IMR-90 (cell line): ENCODE measurements at regions not wholly inside any gene's neighbourhood (a gene's known extent, or its start where the extent isn't known, plus 50 kb on each side); places are given as distances from the start of the nearest gene placed in this dataset.
A peak's percentile ranks its signal among the peaks of the same experiment; 100 is the strongest.

Experiments used
- ATAC-seq: fragments of 200-7000 bp; cut with Tn5 transposase; 2 replicates; pipeline ENCODE4 v1.9.1; 2020; ENCODE audit warnings: low read depth, mild to moderate bottlenecking, moderate library complexity
- BruUV-seq: library from RNA; stranded (reverse); fragments of 400-500 nt; replicated peaks from 2 replicates; lab custom pipeline; 2021; lab: Mats Ljungman, UMichigan
- CTCF ChIA-PET: fragments of 300-600 bp; formaldehyde crosslinking; extraction: SDS; loops from one replicate; lab custom pipeline; 2021; ENCODE audit warnings: antibody characterized with exemption; lab: Yijun Ruan, JAX
- POLR2A ChIA-PET: fragments of 300-600 bp; sonication (Branson Sonifier 250); formaldehyde crosslinking; loops from one replicate; lab custom pipeline; 2022; ENCODE audit warnings: antibody characterized with exemption; ENCODE audit not compliant: unreplicated experiment; lab: Charles Lee
- DNase-seq: peaks from one replicate; pipeline ENCODE4 v3.0.0; 2013
- H2AFZ ChIP-seq: replicated peaks from 2 replicates; pipeline ENCODE3; 2013; ENCODE audit warnings: low read length, mild to moderate bottlenecking; ENCODE audit not compliant: poor library complexity
- H2AK5ac ChIP-seq: 2 replicates; pipeline ENCODE4 v1.6.1; 2013; ENCODE audit warnings: low read depth, low read length, inconsistent platforms
- H2AK9ac ChIP-seq: replicated peaks from 2 replicates; pipeline ENCODE3; 2013; ENCODE audit warnings: mild to moderate bottlenecking, low read depth, low read length, moderate library complexity; ENCODE audit not compliant: poor library complexity
- H2BK120ac ChIP-seq: 2 replicates; pipeline ENCODE4 v1.6.1; 2013; ENCODE audit warnings: low read depth, low read length, inconsistent platforms
- H2BK15ac ChIP-seq: 3 replicates; pipeline ENCODE4 v1.6.1; 2013; ENCODE audit warnings: low read depth, low read length, inconsistent platforms
- H2BK20ac ChIP-seq: 2 replicates; pipeline ENCODE4 v1.6.1; 2013; ENCODE audit warnings: low read depth, mild to moderate bottlenecking, inconsistent platforms, low read length, moderate library complexity
- H2BK5ac ChIP-seq: 2 replicates; pipeline ENCODE4 v1.6.1; 2013; ENCODE audit warnings: mild to moderate bottlenecking, low read depth, low read length, inconsistent platforms; ENCODE audit not compliant: poor library complexity, severe bottlenecking
- H3K14ac ChIP-seq: replicated peaks from 2 replicates; pipeline ENCODE4 v1.6.1; 2013; ENCODE audit warnings: low read depth, low read length, inconsistent platforms
- H3K18ac ChIP-seq: 2 replicates; pipeline ENCODE4 v1.6.1; 2013; ENCODE audit warnings: low read depth, low read length, control low read depth
- H3K23ac ChIP-seq: 2 replicates; pipeline ENCODE4 v1.6.1; 2013; ENCODE audit warnings: low read depth, low read length, inconsistent platforms
- H3K27ac ChIP-seq: 2 replicates; pipeline ENCODE4 v1.5.1; 2013; ENCODE audit warnings: mild to moderate bottlenecking, control low read depth, low read length; ENCODE audit not compliant: insufficient read depth
- H3K27me3 ChIP-seq: 2 replicates; pipeline ENCODE4 v1.6.1; 2013; ENCODE audit warnings: low read length; ENCODE audit not compliant: control insufficient read depth, insufficient read depth
- H3K36me3 ChIP-seq: 2 replicates; pipeline ENCODE4 v1.6.1; 2013; ENCODE audit warnings: low read length, mixed read lengths; ENCODE audit not compliant: control insufficient read depth, insufficient read depth
- H3K4ac ChIP-seq: 2 replicates; pipeline ENCODE4 v1.6.1; 2013; ENCODE audit warnings: low read depth, low read length, inconsistent platforms
- H3K4me1 ChIP-seq: 2 replicates; pipeline ENCODE4 v1.6.1; 2013; ENCODE audit warnings: low read length, mixed read lengths; ENCODE audit not compliant: control insufficient read depth, insufficient read depth
- H3K4me2 ChIP-seq: 2 replicates; pipeline ENCODE4 v1.6.1; 2013; ENCODE audit warnings: low read depth, mild to moderate bottlenecking, control low read depth, low read length, moderate library complexity
- H3K4me3 ChIP-seq: 2 replicates; pipeline ENCODE4 v1.5.1; 2013; ENCODE audit warnings: low read depth, mild to moderate bottlenecking, control low read depth, low read length, moderate library complexity; ENCODE audit not compliant: insufficient read depth
- H3K56ac ChIP-seq: 2 replicates; pipeline ENCODE4 v1.6.1; 2013; ENCODE audit warnings: low read length, inconsistent platforms; ENCODE audit not compliant: insufficient read depth; ENCODE audit errors: extremely low read depth
- H3K79me1 ChIP-seq, 2 experiments: 2 replicates each; pipeline ENCODE4 v1.6.1; 2013; ENCODE audit warnings: low read length in 2 of 2, inconsistent platforms in 1 of 2, low read depth in 1 of 2
- H3K9ac ChIP-seq: 2 replicates; pipeline ENCODE4 v1.6.1; 2013; ENCODE audit warnings: low read depth, low read length, control low read depth
- H3K9me1 ChIP-seq: 2 replicates; pipeline ENCODE4 v1.6.1; 2013; ENCODE audit warnings: low read length, inconsistent platforms; ENCODE audit not compliant: insufficient read depth
- H3K9me3 ChIP-seq: 2 replicates; pipeline ENCODE4 v1.6.1; 2013; ENCODE audit warnings: low read length; ENCODE audit not compliant: control insufficient read depth, insufficient read depth
- H4K20me1 ChIP-seq: 2 replicates; pipeline ENCODE4 v1.6.1; 2013; ENCODE audit warnings: low read length, inconsistent platforms; ENCODE audit not compliant: insufficient read depth
- H4K5ac ChIP-seq: 2 replicates; pipeline ENCODE4 v1.6.1; 2013; ENCODE audit warnings: mild to moderate bottlenecking, low read depth, low read length, control low read depth
- H4K8ac ChIP-seq, 2 experiments: 2 replicates each; pipeline ENCODE4 v1.6.1; 2013; ENCODE audit warnings: low read depth in 2 of 2, low read length in 2 of 2, control low read depth in 1 of 2, inconsistent platforms in 1 of 2
- H4K91ac ChIP-seq: 2 replicates; pipeline ENCODE4 v1.6.1; 2013; ENCODE audit warnings: low read depth, low read length, inconsistent platforms; ENCODE audit not compliant: insufficient read depth
- FOS ChIP-seq: fragments of 150-350 bp; IDR thresholded peaks from 2 replicates; pipeline ENCODE4 v1.6.1; 2016; ENCODE audit warnings: low read depth, low read length
- MXI1 ChIP-seq: IDR thresholded peaks from 2 replicates; pipeline ENCODE4 v1.6.1; 2012; ENCODE audit warnings: low read depth, mild to moderate bottlenecking, low read length, moderate library complexity, borderline replicate concordance
- RAD21 ChIP-seq: IDR thresholded peaks from 2 replicates; pipeline ENCODE4 v1.6.1; 2012; ENCODE audit warnings: low read length, improper control_type of control experiment
- USF2 ChIP-seq: fragments of 150-350 bp; IDR thresholded peaks from 2 replicates; pipeline ENCODE4 v1.6.1; 2017; ENCODE audit warnings: mild to moderate bottlenecking, antibody characterized with exemption, low read length, low read depth
- WGBS, 2 experiments: methylation state at CpG; one replicate each; pipeline versions ENCODE4 v1.1.5 to v1.1.7; 2013; ENCODE audit warnings: missing lambda C conversion rate in 2 of 2; ENCODE audit not compliant: insufficient read length in 1 of 2; ENCODE audit errors: extremely low coverage in 2 of 2; 5-methylcytosine and 5-hydroxymethylcytosine counted together
- dilution Hi-C: fragments of 300-500 bp; cut with HindIII; formaldehyde crosslinking; loops from one replicate; pipeline ENCODE4 v1.14.3; 2018; ENCODE audit warnings: low sequenced_read_pairs; ENCODE audit not compliant: unreplicated experiment
- in situ Hi-C: fragments of 300-500 bp; cut with MboI; formaldehyde crosslinking; loops from 3 replicates; pipeline ENCODE4 v1.14.3; 2019; ENCODE audit warnings: low sequenced_read_pairs, inconsistent platforms, mixed read lengths
- intact Hi-C: fragments of 100-400 bp; cut with micrococcal nuclease; formaldehyde crosslinking; loops from 2 replicates; pipeline ENCODE4 v1.10.0; 2022

GRCh38 chr14:37669242-37669641, 73.8 kb downstream of the TTC6 start:
- ATAC-seq (peak; percentile 28), DNase-seq (no peak)
- intact Hi-C loops (no loop called here), in situ Hi-C loops (no loop called here), dilution Hi-C loops (no loop called here)
- TF ChIP-seq MXI1 (no peak), USF2 (no peak), RAD21 (no peak), FOS (no peak)
- no peak overlapping the region for H2AK9ac ChIP-seq
- H3K56ac ChIP-seq: no peak overlapping the region
- H3K14ac ChIP-seq: peak overlapping the region; percentile 90
- ChIA-PET POLR2A (no interaction called here), CTCF (no interaction called here)
- no peaks in the 10 kb centered on the region for H3K79me1 ChIP-seq
- peak overlapping the region; percentile 95 for H2BK120ac ChIP-seq
- peak overlapping the region; percentile 70 for H3K27ac ChIP-seq
- no peaks in the 10 kb centered on the region for H3K36me3 ChIP-seq
- no peaks in the 10 kb centered on the region for H4K20me1 ChIP-seq
- H3K4me3 ChIP-seq: no peak overlapping the region
- H2AFZ ChIP-seq: no peak overlapping the region
- peak overlapping the region; percentile 89; the same call in 1 of the 2 replicates for H2AK5ac ChIP-seq
- H3K4me2 ChIP-seq: no peak overlapping the region; the same call in 1 of the 2 replicates
- no peak overlapping the region for H3K9ac ChIP-seq
- peaks cover 3% of the 10 kb centered on the region; the same call in 1 of the 2 replicates for H3K9me1 ChIP-seq
- H4K91ac ChIP-seq: peak overlapping the region; percentile 90
- H3K4ac ChIP-seq: peak overlapping the region; percentile 95
- peak overlapping the region; percentile 16; the same call in 1 of the 2 replicates for H4K5ac ChIP-seq
- H2BK15ac ChIP-seq: peak overlapping the region; percentile 84; the same call in 2 of the 3 replicates
- no peaks in the 10 kb centered on the region for H3K9me3 ChIP-seq
- WGBS, 2 experiments: no CpG with 5 or more reads among the region's 3 CpGs
- H3K4me1 ChIP-seq: peaks cover 7% of the 10 kb centered on the region; the same call in 1 of the 2 replicates
- H4K8ac ChIP-seq: peak overlapping the region; percentile 36 to 80; a peak in 3 of 4 replicates
- no peaks in the 10 kb centered on the region for H3K27me3 ChIP-seq
- BruUV-seq: no TSS peak
- H3K18ac ChIP-seq: peak overlapping the region; percentile 76
- peak overlapping the region; percentile 96 for H2BK20ac ChIP-seq
- peak overlapping the region; percentile 72 for H2BK5ac ChIP-seq
- H3K23ac ChIP-seq: peak overlapping the region; percentile 52; the same call in 1 of the 2 replicates
